H9 (cell line): ENCODE measurements at regions not wholly inside any gene's neighbourhood (a gene's known extent, or its start where the extent isn't known, plus 50 kb on each side); places are given as distances from the start of the nearest gene placed in this dataset.

ENCODE experiments used
- DNase-seq: peaks from one replicate; pipeline ENCODE4 v3.0.0-alpha.2; 2017
- H2AFZ ChIP-seq: one replicate; pipeline ENCODE4 v1.6.1; 2013; ENCODE audit warnings: mild to moderate bottlenecking, low read length, control low read depth, moderate library complexity
- H2AK5ac ChIP-seq: 2 replicates; pipeline ENCODE4 v1.6.1; 2013; ENCODE audit warnings: low read length, control low read depth, mixed read lengths; ENCODE audit not compliant: insufficient read length
- H2BK120ac ChIP-seq: one replicate; pipeline ENCODE4 v1.6.1; 2013; ENCODE audit warnings: low read depth, mild to moderate bottlenecking, low read length, control low read depth, inconsistent platforms; ENCODE audit not compliant: poor library complexity, severe bottlenecking
- H2BK12ac ChIP-seq: 2 replicates; pipeline ENCODE4 v1.6.1; 2013; ENCODE audit warnings: low read length, control low read depth, mixed read lengths, low read depth; ENCODE audit not compliant: insufficient read length
- H2BK15ac ChIP-seq: 2 replicates; pipeline ENCODE4 v1.6.1; 2013; ENCODE audit warnings: low read depth, low read length, control low read depth
- H2BK20ac ChIP-seq: one replicate; pipeline ENCODE4 v1.6.1; 2013; ENCODE audit warnings: low read depth, mild to moderate bottlenecking, low read length, control low read depth, inconsistent platforms; ENCODE audit not compliant: poor library complexity, severe bottlenecking
- H2BK5ac ChIP-seq: 2 replicates; pipeline ENCODE4 v1.6.1; 2013; ENCODE audit warnings: low read length, control low read depth, mixed read lengths; ENCODE audit not compliant: insufficient read length
- H3K14ac ChIP-seq: 2 replicates; pipeline ENCODE4 v1.6.1; 2013; ENCODE audit warnings: low read length, control low read depth; ENCODE audit not compliant: insufficient read depth
- H3K18ac ChIP-seq: 2 replicates; pipeline ENCODE4 v1.6.1; 2013; ENCODE audit warnings: low read depth, mild to moderate bottlenecking, mixed read lengths, low read length, control low read depth; ENCODE audit not compliant: insufficient read length
- H3K23ac ChIP-seq: 2 replicates; pipeline ENCODE4 v1.6.1; 2013; ENCODE audit warnings: low read length, control low read depth, mixed read lengths, low read depth; ENCODE audit not compliant: insufficient read length
- H3K23me2 ChIP-seq: 2 replicates; pipeline ENCODE4 v1.6.1; 2013; ENCODE audit warnings: low read depth, mild to moderate bottlenecking, mixed read lengths, low read length, control low read depth; ENCODE audit not compliant: insufficient read length, poor library complexity, severe bottlenecking
- H3K27ac ChIP-seq: 2 replicates; pipeline ENCODE4 v1.5.1; 2013; ENCODE audit warnings: low read length, control low read depth, mixed read lengths, low read depth; ENCODE audit not compliant: insufficient read length
- H3K27me3 ChIP-seq: 2 replicates; pipeline ENCODE4 v1.6.1; 2013; ENCODE audit warnings: low read length, control low read depth, inconsistent platforms; ENCODE audit not compliant: insufficient read depth
- H3K4ac ChIP-seq: 2 replicates; pipeline ENCODE4 v1.6.1; 2013; ENCODE audit warnings: low read depth, mild to moderate bottlenecking, control low read depth, inconsistent platforms, low read length, moderate library complexity
- H3K4me1 ChIP-seq: 2 replicates; pipeline ENCODE4 v1.6.1; 2013; ENCODE audit warnings: low read length, control low read depth, inconsistent platforms; ENCODE audit not compliant: insufficient read depth
- H3K4me2 ChIP-seq: 2 replicates; pipeline ENCODE4 v1.6.1; 2013; ENCODE audit warnings: low read length, control low read depth, mixed read lengths; ENCODE audit not compliant: insufficient read length, insufficient read depth
- H3K56ac ChIP-seq: 2 replicates; pipeline ENCODE4 v1.6.1; 2013; ENCODE audit warnings: low read depth, mild to moderate bottlenecking, mixed read lengths, low read length, control low read depth; ENCODE audit not compliant: insufficient read length
- H3K79me1 ChIP-seq: 2 replicates; pipeline ENCODE4 v1.6.1; 2013; ENCODE audit warnings: low read depth, mild to moderate bottlenecking, moderate library complexity, low read length, control low read depth, inconsistent platforms; ENCODE audit not compliant: insufficient read depth, poor library complexity, severe bottlenecking
- H3K79me2 ChIP-seq: 2 replicates; pipeline ENCODE4 v1.6.1; 2013; ENCODE audit warnings: low read length, control low read depth, inconsistent platforms; ENCODE audit not compliant: insufficient read depth
- H3K9ac ChIP-seq: 2 replicates; pipeline ENCODE4 v1.6.1; 2013; ENCODE audit warnings: low read length, control low read depth, mixed read lengths; ENCODE audit not compliant: insufficient read length; ENCODE audit errors: extremely low read depth
- H3K9me3 ChIP-seq: one replicate; pipeline ENCODE4 v1.6.1; 2013; ENCODE audit warnings: low read depth, low read length, inconsistent platforms; ENCODE audit not compliant: control insufficient read depth
- H3T11ph ChIP-seq: one replicate; pipeline ENCODE4 v1.6.1; 2013; ENCODE audit warnings: mild to moderate bottlenecking, low read length, control low read depth, inconsistent platforms
- H4K20me1 ChIP-seq: one replicate; pipeline ENCODE4 v1.6.1; 2013; ENCODE audit not compliant: control insufficient read depth, insufficient read length, insufficient read depth
- H4K5ac ChIP-seq: 2 replicates; pipeline ENCODE4 v1.6.1; 2013; ENCODE audit warnings: low read depth, mild to moderate bottlenecking, mixed read lengths, low read length, control low read depth; ENCODE audit not compliant: insufficient read length
- H4K8ac ChIP-seq: replicated peaks from 2 replicates; pipeline ENCODE4 v1.6.1; 2013; ENCODE audit warnings: low read length, control low read depth, mixed read lengths, low read depth; ENCODE audit not compliant: insufficient read length
- H4K91ac ChIP-seq: 2 replicates; pipeline ENCODE4 v1.6.1; 2013; ENCODE audit warnings: low read depth, mild to moderate bottlenecking, moderate library complexity, mixed read lengths, low read length, control low read depth; ENCODE audit not compliant: insufficient read length
- H3K27ac Mint-ChIP-seq, 3 experiments: 2 replicates in 2 of 3; 3 replicates in 1 of 3; pipeline ENCODE4 v1.8.0; 2020 to 2021; ENCODE audit warnings: mixed read lengths in 3 of 3, mild to moderate bottlenecking in 1 of 3, moderate library complexity in 1 of 3
- H3K27me3 Mint-ChIP-seq: 2 replicates; pipeline ENCODE4 v1.8.0; 2021; ENCODE audit warnings: low read depth, mild to moderate bottlenecking, moderate library complexity, mixed read lengths
- H3K36me3 Mint-ChIP-seq, 3 experiments: 2 replicates in 2 of 3; 3 replicates in 1 of 3; pipeline ENCODE4 v1.8.0; 2020 to 2021; ENCODE audit warnings: low read depth in 3 of 3, mixed read lengths in 3 of 3; ENCODE audit not compliant: insufficient read depth in 1 of 3
- H3K4me1 Mint-ChIP-seq, 2 experiments: 2 replicates each; pipeline ENCODE4 v1.8.0; 2020; ENCODE audit warnings: mixed read lengths in 2 of 2
- H3K4me3 Mint-ChIP-seq, 2 experiments: 2 replicates in 1 of 2; 3 replicates in 1 of 2; pipeline ENCODE4 v1.8.0; 2020 to 2021; ENCODE audit warnings: mild to moderate bottlenecking in 2 of 2, mixed read lengths in 2 of 2, moderate library complexity in 1 of 2
- H3K9me3 Mint-ChIP-seq, 2 experiments: 2 replicates in 1 of 2; 3 replicates in 1 of 2; pipeline ENCODE4 v1.8.0; 2020; ENCODE audit warnings: mild to moderate bottlenecking in 2 of 2, mixed read lengths in 2 of 2, moderate library complexity in 1 of 2
- WGBS: extraction: QIAGEN DNeasy Blood & Tissue Kit; methylation state at CpG from one replicate; pipeline ENCODE4 v1.1.7; 2013; ENCODE audit warnings: missing lambda C conversion rate, low lambda C conversion rate, mixed read lengths; ENCODE audit not compliant: insufficient read length; ENCODE audit errors: extremely low coverage; 5-methylcytosine and 5-hydroxymethylcytosine counted together
- TF ChIP-seq, protein P1 (sequence below): fragments of 200-600 bp; sonication (generic); conservative IDR thresholded peaks from 3 replicates; pipeline ENCODE4 v1.8.0; 2021; ENCODE audit warnings: antibody characterized with exemption, mild to moderate bottlenecking

DNA sequence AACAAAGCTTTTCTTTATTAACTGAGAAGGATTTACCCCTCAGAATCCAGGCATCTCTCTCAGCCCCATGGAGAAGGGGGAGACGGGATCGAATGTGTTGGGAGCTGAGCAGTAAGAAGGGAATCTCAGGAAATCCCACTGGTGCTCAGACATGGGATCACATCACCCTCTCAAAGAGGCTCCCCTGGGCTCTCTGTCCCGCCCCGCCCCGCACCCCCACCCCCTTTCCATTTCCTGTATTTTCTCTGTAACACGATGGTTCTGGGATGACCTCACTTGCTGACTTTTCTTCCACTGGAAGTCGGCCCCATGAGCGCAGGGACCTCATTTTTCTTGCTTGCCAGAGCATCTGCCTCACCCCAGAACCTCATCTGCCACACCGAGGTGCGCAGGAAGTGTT, 96.7 kb upstream of the SLC22A11 start:
- H3K56ac ChIP-seq, result no peak overlapping the region
- no peaks in the 10 kb centered on the region for H4K20me1 ChIP-seq
- no peak overlapping the region for H3K23ac ChIP-seq
- no peak overlapping the region for H4K91ac ChIP-seq
- H3K27me3 ChIP-seq, result no peaks in the 10 kb centered on the region
- H2BK120ac ChIP-seq, result no peak overlapping the region
- no peak overlapping the region for H2AFZ ChIP-seq
- no peaks in the 10 kb centered on the region for H3K9me3 ChIP-seq
- Mint-ChIP-seq H3K9me3 (no peaks in the 10 kb centered on the region), H3K27me3 (peaks cover 29% of the 10 kb centered on the region), H3K36me3 (no peaks in the 10 kb centered on the region; a peak in 1 of 7 replicates), H3K27ac (no peak overlapping the region), H3K4me3 (no peak overlapping the region), H3K4me1 (peaks cover 10 to 17% of the 10 kb centered on the region in 2 experiments)
- no peak for DNase-seq
- H3T11ph ChIP-seq, result no peak overlapping the region
- H3K23me2 ChIP-seq, result no peaks in the 10 kb centered on the region
- no CpG with 5 or more reads among the region's 10 CpGs for WGBS
- H3K4me2 ChIP-seq, result peak overlapping the region; percentile 11
- no peak overlapping the region for H3K4ac ChIP-seq
- no peak overlapping the region for H3K18ac ChIP-seq
- H2AK5ac ChIP-seq, result no peak overlapping the region
- no peaks in the 10 kb centered on the region; the same call in 1 of the 2 replicates for H3K4me1 ChIP-seq
- H2BK5ac ChIP-seq, result no peak overlapping the region
- no peak overlapping the region for H3K14ac ChIP-seq
- no peaks in the 10 kb centered on the region for H3K79me2 ChIP-seq
- no peaks in the 10 kb centered on the region for H3K79me1 ChIP-seq
- no peak overlapping the region for H2BK15ac ChIP-seq
- no peak overlapping the region for H2BK20ac ChIP-seq
- H3K9ac ChIP-seq, result no peak overlapping the region
- no peak overlapping the region for H4K5ac ChIP-seq
- TF ChIP-seq, protein P1, sequence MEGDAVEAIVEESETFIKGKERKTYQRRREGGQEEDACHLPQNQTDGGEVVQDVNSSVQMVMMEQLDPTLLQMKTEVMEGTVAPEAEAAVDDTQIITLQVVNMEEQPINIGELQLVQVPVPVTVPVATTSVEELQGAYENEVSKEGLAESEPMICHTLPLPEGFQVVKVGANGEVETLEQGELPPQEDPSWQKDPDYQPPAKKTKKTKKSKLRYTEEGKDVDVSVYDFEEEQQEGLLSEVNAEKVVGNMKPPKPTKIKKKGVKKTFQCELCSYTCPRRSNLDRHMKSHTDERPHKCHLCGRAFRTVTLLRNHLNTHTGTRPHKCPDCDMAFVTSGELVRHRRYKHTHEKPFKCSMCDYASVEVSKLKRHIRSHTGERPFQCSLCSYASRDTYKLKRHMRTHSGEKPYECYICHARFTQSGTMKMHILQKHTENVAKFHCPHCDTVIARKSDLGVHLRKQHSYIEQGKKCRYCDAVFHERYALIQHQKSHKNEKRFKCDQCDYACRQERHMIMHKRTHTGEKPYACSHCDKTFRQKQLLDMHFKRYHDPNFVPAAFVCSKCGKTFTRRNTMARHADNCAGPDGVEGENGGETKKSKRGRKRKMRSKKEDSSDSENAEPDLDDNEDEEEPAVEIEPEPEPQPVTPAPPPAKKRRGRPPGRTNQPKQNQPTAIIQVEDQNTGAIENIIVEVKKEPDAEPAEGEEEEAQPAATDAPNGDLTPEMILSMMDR, result no peak
- H3K27ac ChIP-seq, result no peak overlapping the region
- H2BK12ac ChIP-seq, result no peak overlapping the region
- no peak overlapping the region for H4K8ac ChIP-seq
